GM21717 (cell line): ENCODE measurements at regions not wholly inside any gene's neighbourhood (a gene's known extent, or its start where the extent isn't known, plus 50 kb on each side); places are given as distances from the start of the nearest gene placed in this dataset.
"Not testable (repeated sequence)": the region's sequence is repeated elsewhere in the genome, so short reads cannot be mapped to it uniquely, and the experiment has no call there.

ENCODE experiments used
- ATAC-seq: cut with Tn5 transposase; IDR thresholded peaks from one replicate; pipeline ENCODE4 v1.9.1; 2021; ENCODE audit warnings: mild to moderate bottlenecking, moderate library complexity; ENCODE audit not compliant: unreplicated experiment

- ATAC-seq, result no peak
Observed at GRCh38 chr5:167285591-167285990, 1005.9 kb upstream of the WWC1 start.

DNA sequence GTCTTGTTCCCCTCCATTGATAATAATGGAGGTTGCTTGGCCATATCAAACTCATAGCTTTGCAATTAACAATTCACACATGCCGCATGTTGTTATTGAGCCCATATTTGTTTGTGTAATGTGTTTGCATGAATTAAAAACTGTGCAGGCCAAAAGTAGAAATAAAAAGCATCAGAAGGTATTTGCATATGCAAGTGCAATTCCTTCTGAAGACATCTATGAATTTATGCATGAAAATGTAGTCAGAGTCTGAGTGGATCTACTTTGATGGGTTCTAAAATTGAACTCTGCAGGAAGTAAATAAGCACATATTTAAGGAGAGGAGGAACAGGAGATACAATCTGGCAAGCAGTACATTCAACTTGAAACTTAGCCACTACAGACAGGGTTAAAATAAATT is 1004.6 kb upstream of the WWC1 start:
- no peak for ATAC-seq

DNA sequence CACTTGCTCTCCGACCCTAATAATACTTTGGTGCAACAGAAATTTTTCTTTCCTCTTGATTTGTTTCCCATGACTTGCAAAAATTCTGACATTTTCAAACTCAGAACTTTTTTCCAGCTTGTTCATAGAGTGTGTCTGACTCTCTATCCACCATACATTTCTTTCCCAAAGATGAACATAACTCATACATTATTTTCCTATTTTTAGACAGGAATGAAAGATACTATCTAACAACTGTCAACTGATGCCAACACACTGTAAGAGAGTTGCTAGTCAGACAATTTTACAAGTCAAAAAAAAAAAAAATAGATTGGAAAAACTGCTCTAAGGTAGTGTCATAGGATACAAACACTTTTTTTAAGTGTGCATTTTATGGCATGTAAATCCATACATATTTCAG is 1001.0 kb upstream of the WWC1 start:
- ATAC-seq, result no peak

DNA sequence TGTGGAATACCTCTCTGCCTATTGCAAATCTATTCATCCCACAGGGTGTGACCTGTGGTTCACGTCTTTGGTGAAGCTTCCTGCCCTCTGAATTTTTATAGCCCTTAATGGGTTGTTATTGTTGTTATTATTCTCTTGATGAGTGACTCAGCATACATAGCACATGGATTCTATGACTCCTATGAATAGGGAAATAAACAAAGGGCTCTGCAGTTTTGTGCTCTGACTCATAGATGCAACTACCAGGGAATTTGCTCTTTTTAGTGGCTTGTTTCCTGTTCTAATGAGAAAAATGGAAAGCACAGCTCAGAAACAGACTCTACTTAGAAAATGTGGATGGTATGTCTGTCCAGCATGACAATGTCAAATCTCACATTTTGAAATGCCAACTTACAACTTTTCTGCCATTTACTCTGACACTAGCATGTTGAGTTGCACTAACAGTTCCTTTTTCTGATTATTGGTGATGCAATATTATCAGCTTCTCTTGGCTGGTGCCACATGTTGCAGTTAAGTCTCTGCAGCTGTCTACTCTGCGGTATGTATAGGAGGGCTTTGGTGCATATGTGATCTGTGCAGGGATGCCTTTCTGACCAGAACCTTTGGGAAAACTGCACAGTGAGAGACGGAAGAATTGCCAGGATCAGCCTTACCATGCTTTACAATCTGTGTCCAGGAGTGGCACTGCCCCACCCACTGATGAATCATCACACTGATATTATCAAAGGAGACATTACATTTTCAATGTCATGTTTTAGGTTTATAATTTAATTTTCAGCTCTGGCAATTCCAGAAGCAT is 996.4 kb upstream of the WWC1 start:
- ATAC-seq, result no peak

- ATAC-seq, result no peak
Observed at GRCh38 chr5:167295681-167296005, 995.8 kb upstream of the WWC1 start.

- ATAC-seq, result no peak
Observed at GRCh38 chr5:167296066-167296465, 995.4 kb upstream of the WWC1 start.

- no peak for ATAC-seq
Observed at GRCh38 chr5:167296661-167297060, 994.8 kb upstream of the WWC1 start.

DNA sequence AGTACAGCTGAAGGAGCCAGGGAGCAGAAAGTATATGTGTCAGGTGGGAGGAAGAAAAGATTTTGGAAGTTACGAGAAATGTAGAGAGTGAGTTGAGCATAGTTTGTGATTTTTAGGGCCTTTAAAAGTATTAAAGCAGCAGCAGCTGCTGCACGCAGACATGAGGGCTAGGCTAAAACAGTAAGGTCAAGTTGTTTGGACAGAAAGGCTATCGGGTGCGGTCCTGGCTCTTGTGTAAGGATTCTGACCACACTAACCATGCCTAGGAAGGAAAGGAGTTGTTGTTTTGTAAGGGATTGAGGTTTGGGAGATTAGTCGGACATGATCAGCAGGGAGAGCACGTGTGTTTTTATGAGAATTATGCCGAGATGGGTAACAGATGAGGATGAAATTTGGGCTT is 991.6 kb upstream of the WWC1 start:
- ATAC-seq, result not testable (repeated sequence)

GRCh38 chr5:167303582-167303981 is 987.9 kb upstream of the WWC1 start:
- no peak for ATAC-seq

DNA sequence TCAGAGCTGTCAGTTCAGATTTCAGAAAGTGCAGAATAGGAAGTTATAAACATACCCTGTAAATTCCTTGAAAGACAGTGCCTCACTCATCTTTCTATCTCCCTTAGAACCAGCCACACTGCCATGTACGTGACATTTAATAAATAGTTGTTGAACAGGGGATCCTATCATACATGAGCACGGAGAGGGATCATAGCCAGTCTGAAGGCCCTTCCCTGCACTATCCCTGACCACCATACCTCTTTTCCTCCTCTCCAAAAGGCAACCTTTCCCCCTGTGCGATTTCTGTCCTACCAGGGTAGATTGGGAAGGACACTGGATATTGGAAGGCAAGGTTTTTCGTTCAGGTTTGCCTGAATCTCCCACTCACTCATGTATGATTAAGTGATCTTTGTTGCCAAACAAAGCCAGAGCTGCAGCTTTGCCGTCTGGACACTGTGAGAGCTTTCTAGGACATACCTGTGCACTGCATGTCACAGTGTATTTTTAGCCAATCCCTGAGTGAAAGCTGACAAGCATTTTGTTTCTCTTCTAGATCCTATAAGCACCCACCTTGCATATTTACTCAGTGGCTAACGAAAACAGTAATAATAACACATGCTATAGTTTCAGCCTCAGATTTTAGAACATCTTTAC is 986.5 kb upstream of the WWC1 start:
- no peak for ATAC-seq

- no peak for ATAC-seq
Observed at GRCh38 chr5:167305591-167306213, 985.7 kb upstream of the WWC1 start.

GRCh38 chr5:167307042-167307441 is 984.4 kb upstream of the WWC1 start:
- no peak for ATAC-seq

DNA sequence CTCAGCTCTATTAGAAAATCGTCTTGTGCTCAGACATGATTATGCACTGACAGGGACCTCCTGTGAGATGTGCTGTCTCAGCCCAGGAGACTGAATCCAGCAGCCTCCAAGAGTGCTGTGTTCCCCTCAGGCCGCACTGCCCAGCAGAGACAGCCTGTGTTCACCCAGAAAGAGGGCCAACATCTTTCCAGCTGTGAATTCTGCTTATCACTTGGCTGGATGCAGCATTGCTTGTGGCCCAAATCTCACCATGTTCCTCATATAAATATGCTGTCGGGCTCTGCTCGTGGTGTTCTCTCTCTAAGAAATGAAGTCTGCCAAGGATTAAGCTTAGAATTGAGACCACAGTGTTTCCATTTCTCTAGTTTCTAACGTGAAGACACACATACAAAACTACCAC is 983.0 kb upstream of the WWC1 start:
- ATAC-seq, result no peak

- no peak for ATAC-seq
Observed at GRCh38 chr5:167309941-167310517, 981.4 kb upstream of the WWC1 start.

DNA sequence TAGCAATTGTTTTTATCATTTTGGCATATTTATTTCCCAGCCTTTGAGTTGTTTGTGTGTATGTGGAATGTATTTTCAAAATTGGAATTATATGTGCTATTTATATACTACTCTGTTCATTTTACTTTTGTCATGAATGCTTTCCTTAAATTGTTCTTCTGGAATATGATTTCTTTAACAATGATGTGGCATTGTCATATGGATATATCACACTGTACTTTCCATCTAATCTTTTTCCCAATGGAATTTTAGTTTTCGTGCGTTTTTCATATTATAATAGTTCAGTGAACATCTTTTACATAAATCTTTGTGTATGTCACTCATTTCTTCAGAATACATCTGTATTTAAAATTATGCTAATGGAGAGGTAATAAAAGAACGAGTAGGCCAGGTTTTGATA is 980.1 kb upstream of the WWC1 start:
- ATAC-seq, result no peak

DNA sequence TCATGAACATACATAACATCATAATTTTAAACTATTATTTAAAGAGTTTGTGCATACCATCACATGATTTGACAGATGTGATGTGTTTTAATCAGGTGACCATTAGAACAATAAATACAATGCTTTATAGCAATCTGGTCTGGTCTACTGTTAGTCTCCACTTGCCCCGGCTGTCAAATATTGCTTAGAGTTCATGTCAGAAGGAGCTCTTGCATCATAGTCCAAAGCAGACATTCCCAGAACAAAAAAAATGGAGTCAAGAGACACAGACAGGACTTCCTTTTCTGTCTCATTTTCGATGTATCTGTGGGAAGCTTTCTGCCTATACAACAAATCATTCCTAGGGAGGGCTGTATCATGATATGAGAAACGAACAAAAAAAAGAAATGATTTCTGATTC is 979.2 kb upstream of the WWC1 start:
- no peak for ATAC-seq

- no peak for ATAC-seq
Observed at GRCh38 chr5:167315762-167316161, 975.7 kb upstream of the WWC1 start.

DNA sequence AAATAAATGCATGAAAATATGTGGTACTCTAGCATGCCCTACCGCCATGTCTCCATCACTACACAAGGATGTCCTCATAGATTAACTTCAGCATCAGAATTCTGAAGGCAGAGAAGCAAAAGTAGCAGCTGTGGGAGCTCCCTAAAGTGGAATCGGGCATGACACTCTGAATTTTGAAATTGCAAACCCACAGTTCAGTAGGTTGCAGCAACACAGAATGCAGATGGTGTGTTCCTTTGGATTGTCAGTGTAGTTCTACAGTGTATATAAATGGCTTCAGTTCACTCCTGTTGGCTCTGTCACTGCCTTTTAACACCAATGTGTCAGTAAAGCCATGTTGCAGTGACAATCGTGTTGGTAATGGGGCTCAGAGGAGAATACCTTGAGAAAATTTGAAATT is 973.6 kb upstream of the WWC1 start:
- no peak for ATAC-seq

DNA sequence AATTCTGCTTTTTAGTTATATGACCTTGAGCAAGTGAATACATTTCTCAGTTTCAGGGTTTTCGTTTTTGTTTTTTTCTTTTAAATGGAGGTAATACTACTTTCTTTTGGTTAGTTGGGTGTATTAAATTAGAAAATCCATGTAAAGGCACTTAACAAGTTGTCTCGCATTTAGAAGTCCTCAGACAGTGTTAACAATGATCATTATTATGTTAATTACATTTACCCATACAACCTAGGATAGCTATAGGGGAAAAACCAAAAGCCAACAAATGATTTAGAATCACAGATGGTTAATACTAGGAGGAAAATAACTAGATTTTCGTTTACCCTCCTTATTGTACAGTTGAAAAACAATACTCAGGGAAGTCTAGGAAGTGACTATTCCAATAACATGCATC is 972.2 kb upstream of the WWC1 start:
- ATAC-seq, result no peak

GRCh38 chr5:167320019-167320418 is 971.4 kb upstream of the WWC1 start:
- ATAC-seq, result no peak

- no peak for ATAC-seq
Observed at GRCh38 chr5:167332309-167332708, 959.1 kb upstream of the WWC1 start.

DNA sequence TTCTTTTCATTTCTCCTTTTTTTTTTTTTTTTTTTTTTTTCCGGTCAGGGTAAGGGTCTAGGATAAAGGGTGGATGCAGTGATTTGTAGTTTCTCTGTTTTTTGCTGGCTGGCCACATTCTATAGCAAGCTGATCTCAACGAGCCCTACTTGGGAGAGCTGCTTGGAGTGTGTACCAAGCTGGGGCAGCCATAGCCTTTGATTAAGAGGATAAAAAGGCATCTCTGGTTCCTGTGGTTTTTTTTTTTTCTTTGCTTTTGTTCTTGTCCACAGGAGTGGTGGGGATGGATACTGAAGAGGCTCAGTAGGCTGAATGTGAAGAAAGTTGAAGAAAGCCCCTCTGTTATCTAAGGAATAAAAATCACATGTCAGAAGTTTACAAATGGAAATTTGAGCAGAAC is 955.3 kb upstream of the WWC1 start:
- ATAC-seq, result no peak
